ENCODE measurements at regions not wholly inside any gene's neighbourhood (a gene's known extent, or its start where the extent isn't known, plus 50 kb on each side); places are given as distances from the start of the nearest gene placed in this dataset.

- Histone ChIP-seq H3K4me1 (ENCODE audit: insufficient read depth) (no peaks in the 10 kb centered on the region), H3K36me3 (ENCODE audit: insufficient read depth) (no peaks in the 10 kb centered on the region), H3K9me2 (ENCODE audit: insufficient read depth) (no peaks in the 10 kb centered on the region), H3K4me2 (no peak overlapping the region), H3K27me3 (ENCODE audit: insufficient read depth) (no peaks in the 10 kb centered on the region), H3K27ac (ENCODE audit: low read depth) (no peak overlapping the region), H3F3A (replicated peaks; ENCODE audit: low read depth) (no peaks in the 10 kb centered on the region), H3K79me2 (replicated peaks; ENCODE audit: insufficient read depth) (no peaks in the 10 kb centered on the region), H4K20me1 (replicated peaks; ENCODE audit: insufficient read depth) (no peaks in the 10 kb centered on the region), H2AFZ (no peak overlapping the region), H3K4me3 (no peak overlapping the region)
- no peaks in the 10 kb centered on the region for H3K27me3 Mint-ChIP-seq (ENCODE audit: insufficient read depth, low read depth, poor library complexity)
- H3K27ac Mint-ChIP-seq, result no peak overlapping the region
- H3K36me3 Mint-ChIP-seq (ENCODE audit: low read depth), result no peaks in the 10 kb centered on the region
- ATAC-seq (no peak), DNase-seq (ENCODE audit: low spot score) (no peak)
- peaks cover 15% of the 10 kb centered on the region for H3K4me1 Mint-ChIP-seq
- H3K9me3 Mint-ChIP-seq, result no peaks in the 10 kb centered on the region
- H3K4me3 Mint-ChIP-seq, result no peak overlapping the region
- TF ChIP-seq POLR2AphosphoS5 (IDR thresholded peaks at IDR 0.05; ENCODE audit: low read depth) (no peak), ETS1 (IDR thresholded peaks at IDR 0.05) (no peak), JUNB (IDR thresholded peaks at IDR 0.05; ENCODE audit: unreplicated experiment) (no peak), ZNF331 (CRISPR knock-in tag; IDR thresholded peaks at IDR 0.05; ENCODE audit: low read depth) (no peak), NANOG (IDR thresholded peaks at IDR 0.05; ENCODE audit: borderline replicate concordance) (no peak), CREB1 (CRISPR knock-in tag; IDR thresholded peaks at IDR 0.05; ENCODE audit: low read depth) (no peak), ZNF462 (CRISPR knock-in tag; IDR thresholded peaks at IDR 0.05) (no peak), EZH2 (IDR thresholded peaks at IDR 0.05; ENCODE audit: low read depth, unreplicated experiment) (no peak), STAT1 (IDR thresholded peaks at IDR 0.05; ENCODE audit: unreplicated experiment) (no peak), REST (IDR thresholded peaks at IDR 0.05; ENCODE audit: unreplicated experiment) (no peak), EZH2phosphoT487 (IDR thresholded peaks at IDR 0.05; ENCODE audit: unreplicated experiment) (no peak), ZNF114 (CRISPR knock-in tag; IDR thresholded peaks at IDR 0.05) (no peak)
- TF ChIP-seq, protein P1, sequence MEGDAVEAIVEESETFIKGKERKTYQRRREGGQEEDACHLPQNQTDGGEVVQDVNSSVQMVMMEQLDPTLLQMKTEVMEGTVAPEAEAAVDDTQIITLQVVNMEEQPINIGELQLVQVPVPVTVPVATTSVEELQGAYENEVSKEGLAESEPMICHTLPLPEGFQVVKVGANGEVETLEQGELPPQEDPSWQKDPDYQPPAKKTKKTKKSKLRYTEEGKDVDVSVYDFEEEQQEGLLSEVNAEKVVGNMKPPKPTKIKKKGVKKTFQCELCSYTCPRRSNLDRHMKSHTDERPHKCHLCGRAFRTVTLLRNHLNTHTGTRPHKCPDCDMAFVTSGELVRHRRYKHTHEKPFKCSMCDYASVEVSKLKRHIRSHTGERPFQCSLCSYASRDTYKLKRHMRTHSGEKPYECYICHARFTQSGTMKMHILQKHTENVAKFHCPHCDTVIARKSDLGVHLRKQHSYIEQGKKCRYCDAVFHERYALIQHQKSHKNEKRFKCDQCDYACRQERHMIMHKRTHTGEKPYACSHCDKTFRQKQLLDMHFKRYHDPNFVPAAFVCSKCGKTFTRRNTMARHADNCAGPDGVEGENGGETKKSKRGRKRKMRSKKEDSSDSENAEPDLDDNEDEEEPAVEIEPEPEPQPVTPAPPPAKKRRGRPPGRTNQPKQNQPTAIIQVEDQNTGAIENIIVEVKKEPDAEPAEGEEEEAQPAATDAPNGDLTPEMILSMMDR (conservative IDR thresholded peaks at IDR 0.05; ENCODE audit: low read depth in 2 of 2), result no peak
These were observed 180.8 kb upstream of the CDK1 start for GRCh38 chr10:60597513-60597912.

All from GM23338 (cell line).